Stimulated activated CD8-positive, alpha-beta memory T cell treated with anti-CD3 and anti-CD28 coated beads, Interleukin-4, amount 100 ng/mL, for 48 hours (primary cell): ENCODE measurements at regions not wholly inside any gene's neighbourhood (a gene's known extent, or its start where the extent isn't known, plus 50 kb on each side); places are given as distances from the start of the nearest gene placed in this dataset.

Experiments used
- DNase-seq: peaks from one replicate; pipeline ENCODE4 v3.0.0-alpha.2; 2020

DNA sequence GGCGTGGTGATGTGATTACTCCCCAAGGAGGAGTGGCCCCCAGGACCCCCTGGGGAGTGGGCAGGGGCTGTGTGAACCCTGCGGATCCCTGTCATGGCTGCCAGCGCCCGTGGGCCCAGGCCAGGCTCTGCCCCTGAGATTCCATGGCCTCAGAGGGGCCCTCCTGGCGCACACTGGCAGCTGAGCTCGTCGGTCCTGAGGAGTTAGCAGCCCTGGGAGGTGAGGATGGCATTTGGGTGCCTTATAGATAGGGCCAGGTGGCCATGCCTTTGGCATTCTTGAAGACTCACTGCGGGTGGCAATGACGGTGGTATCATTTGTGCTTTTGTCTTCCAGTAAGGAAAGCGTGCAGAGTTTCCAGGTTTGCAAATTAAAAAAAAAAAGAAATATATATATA is 146.8 kb upstream of the GSE1 start:
- no peak for DNase-seq

DNA sequence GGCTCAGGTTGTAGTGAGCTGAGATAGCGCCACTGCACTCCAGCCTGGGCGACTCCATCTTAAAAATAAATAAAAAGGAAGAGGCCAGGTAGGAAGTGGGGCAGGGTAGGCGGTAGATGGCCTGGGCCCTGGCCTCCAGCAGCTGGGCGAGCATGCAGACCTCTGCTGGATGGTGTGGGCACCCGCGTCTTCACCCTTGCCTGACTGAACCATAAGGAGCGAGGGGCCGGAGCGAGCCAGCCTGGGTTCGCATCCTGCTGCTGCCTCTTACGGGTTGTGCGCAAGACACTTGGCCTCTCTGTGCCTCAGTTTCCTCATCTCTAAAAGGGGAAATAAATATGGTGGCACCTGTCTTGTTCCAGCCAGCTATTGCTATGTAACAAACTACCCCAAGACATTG is 146.1 kb upstream of the GSE1 start:
- DNase-seq: no peak

DNA sequence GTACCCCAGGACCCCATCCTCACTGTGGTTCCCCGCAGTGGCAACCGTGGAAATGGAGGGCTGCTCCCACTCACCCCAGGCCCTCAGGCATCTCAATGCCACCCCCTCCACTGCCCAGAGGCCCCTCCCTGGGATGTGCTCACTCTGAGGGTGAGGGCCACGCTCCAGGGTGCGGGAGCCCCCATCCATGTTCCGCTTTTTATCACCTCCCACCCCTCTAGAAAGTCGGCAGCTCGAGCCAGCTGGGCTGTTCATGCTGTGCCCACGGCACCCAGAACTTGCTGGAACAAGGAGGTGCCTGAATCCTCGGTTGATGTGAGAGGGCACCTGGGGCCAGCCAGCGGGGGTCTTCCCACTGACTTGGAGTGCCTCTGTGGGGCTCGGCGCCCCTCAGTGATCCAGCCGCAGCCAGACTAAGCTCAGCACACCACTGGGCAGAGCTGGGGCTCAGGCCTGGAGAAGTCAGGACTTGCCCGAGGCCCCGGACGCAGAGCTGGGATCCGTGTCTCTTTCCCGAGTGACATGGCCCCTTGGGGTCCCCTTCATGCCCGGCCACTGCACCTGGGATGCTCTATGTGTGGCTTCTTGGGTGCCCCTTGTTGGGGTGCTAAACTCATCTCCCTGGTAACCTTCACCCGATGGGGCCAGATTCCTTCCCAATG is 143.1 kb upstream of the GSE1 start:
- no peak for DNase-seq

- no peak for DNase-seq
Measured at GRCh38 chr16:85470873-85471272, 142.2 kb upstream of the GSE1 start.

GRCh38 chr16:85471469-85472431 is 141.4 kb upstream of the GSE1 start:
- DNase-seq: no peak

DNA sequence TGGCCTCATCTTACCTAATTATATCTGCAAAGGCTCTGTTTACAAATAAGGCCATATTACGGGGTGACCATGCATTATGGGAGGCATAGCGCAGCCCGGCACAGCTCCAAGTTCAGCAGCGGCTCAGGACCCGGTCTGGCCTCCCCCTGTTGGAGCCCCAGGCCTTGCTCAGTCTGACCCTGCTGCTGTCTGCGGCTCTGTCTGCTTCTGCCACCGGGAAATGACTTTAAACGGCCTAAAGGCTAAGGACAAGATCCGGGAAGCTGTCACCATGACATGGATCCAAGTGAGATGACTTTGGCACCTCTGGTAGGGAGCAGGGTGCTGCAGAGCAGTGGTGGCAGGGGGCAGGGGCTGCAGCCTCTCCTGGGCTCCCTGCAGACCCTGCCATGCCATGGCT is 140.6 kb upstream of the GSE1 start:
- DNase-seq: no peak

DNA sequence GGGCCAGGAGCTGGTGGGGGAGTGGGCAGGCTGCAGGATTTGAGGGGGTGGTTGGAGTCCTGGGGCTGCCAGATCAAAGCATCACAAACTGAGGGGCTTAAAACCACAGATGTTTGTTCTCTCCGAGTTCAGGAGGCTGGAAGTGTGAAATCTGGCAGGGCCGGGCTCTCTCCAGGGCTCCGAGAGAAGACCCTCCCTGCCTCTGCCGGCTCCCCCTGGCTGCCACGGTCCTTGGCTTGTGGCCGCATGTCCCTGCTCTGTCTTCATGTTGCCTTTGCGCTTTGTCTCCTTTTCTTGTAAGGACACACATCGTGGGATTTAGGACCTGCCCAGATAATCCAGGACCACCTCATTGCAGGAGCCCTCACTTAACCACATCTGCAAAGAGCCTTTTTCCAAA is 139.8 kb upstream of the GSE1 start:
- DNase-seq: no peak

DNA sequence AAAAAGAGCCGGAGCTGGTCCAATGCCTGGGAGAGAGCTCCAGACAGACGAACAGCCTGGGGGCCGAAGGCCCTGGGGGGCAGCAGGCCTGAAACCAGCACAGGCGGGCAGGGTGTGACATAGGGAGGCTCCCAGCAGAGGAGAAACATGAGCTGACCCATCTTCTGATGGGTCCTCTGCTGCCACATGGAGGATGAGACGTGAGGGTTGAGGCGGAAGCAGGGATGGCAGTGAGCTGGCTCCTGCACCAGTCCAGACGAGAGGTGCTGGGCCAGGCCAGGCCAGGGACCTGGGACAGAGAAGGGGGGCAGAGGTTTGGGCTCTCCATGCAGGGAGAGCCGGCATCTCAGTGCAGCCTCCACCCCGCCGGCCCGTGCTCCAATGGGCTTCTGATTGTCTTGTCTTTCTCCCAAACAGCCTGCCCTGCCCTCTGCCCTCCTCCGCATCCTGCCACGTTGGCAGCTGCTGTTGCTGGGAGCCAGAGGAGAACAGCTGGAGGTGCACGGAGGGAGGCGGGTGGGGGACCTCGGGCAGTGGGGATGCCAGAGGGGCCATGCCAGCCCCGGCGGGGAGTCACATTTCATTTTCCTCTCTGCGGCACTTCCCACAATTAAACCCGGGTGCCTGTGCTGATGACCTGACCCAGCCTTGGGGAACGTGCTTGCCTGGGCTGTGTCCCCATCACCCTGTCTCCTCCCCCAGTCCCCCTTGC is 139.1 kb upstream of the GSE1 start:
- no peak for DNase-seq

DNA sequence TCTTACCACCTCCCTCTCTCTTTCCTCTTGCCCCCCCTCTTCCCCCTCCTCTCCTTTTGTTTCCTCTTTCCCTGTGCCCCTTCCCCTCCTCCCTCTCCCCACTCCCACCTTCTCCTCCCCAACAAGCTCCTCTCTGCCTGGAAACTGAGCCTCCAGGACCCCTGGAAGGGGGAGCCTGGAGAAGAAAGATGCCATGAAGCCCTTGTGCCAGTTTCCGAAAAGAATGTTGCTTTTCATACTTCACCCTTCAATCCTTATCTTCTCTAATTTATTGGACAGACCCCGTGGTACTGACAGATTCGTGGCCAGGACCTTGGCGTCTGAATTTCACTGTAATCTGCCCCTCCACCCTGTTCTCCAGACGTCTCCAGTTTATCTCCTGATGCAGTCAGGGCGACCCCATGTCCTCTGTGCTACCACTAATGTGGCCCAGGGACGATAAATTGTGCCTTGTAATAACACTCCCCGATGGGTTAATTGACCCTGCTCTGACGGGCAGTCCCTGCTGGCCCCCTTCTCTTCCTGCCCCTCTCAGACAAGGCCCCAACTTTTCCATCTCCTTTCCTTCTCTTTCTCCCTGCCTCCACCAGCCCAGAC is 138.4 kb upstream of the GSE1 start:
- DNase-seq: no peak

DNA sequence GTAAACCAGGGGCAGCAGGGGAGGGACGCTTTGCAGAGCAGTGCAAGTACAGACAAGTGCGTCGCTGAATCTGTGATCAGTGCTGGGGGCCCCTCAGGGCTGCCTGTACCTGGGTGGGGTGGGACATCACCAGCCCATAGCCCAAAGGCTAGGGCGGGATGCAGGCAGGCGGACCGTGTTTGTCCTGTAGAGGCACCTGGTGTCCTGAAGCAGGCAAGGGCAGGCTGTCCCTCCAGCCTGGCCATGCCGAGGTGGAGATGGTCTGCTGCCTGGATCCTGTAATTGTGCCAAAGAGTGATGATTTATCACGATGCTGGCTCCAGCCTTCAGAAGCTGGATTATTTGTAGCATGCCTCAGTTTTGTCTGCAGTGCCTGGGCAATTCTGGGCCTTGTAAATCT is 137.9 kb upstream of the GSE1 start:
- DNase-seq: no peak

DNA sequence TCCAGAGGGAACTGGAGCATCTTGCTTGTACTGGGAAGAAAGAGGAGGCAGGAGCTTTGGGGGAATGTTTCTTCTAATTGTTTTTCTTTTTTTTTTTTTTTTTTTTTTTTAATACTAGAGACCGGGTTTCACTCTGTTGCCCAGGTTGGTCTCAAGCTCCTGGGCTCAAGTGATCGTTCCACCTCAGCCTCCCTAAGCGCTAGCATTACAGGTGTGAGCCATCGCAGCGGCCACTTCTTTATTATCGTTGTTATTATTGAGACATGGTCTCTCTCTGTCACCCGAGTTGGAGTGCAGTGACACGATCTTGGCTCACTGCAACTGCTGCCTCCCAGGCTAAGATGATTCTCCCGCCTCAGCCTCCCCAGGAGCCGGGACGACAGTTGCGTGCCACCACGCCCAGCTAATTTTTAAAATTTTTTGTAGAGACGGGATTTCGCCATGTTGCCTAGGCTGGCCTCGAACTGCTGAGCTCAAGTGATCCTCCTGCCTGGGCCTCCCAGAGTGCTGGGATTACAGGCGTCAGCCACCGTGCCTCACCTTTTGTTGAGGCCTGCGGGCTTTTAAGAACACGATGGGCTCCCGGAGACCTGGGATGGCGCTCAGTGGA is 137.3 kb upstream of the GSE1 start:
- no peak for DNase-seq

DNA sequence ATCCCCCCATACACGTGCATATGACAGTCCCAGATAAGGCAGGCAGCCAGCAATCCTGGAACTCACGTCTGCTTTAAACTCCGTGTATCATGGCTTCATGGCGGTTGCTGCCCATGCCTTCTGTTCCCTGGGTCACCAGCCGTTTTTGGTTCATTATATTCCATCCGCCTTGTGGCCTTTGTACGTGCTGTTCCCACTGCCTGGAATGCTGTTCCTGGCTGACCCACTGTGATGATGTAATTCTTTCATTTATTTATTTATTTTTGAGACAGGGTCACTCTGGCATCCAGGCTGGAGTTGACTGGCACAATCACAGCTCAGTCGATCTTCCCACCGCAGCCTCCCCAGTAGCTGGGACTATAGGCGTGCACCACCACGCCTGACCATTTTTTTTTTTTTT is 136.7 kb upstream of the GSE1 start:
- DNase-seq: no peak

DNA sequence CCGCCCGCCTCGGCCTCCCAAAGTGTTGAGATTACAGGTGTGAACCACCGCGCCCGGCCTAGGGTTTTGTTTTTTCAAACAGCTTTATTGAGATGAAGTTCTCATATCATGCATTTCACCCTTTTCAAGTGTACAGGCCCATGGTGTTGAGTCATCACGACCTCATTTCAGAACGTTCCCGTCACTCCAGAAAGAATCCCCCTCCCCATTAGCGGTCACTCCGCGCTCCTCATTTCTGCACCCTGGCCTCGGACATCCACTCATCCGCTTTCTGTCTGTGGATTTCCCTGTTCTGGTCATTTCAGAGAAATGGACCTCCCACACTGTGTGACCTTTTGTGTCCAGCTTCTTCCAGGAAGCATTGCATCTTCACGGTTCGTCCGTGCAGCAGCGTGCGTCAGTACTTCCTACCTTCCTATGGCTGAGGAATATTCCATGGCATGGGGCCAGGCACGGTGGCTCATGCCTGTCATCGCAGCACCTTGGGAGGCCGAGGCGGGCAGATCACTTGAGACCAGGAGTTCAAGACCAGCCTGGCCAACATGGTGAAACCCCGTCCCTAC is 135.2 kb upstream of the GSE1 start:
- no peak for DNase-seq

DNA sequence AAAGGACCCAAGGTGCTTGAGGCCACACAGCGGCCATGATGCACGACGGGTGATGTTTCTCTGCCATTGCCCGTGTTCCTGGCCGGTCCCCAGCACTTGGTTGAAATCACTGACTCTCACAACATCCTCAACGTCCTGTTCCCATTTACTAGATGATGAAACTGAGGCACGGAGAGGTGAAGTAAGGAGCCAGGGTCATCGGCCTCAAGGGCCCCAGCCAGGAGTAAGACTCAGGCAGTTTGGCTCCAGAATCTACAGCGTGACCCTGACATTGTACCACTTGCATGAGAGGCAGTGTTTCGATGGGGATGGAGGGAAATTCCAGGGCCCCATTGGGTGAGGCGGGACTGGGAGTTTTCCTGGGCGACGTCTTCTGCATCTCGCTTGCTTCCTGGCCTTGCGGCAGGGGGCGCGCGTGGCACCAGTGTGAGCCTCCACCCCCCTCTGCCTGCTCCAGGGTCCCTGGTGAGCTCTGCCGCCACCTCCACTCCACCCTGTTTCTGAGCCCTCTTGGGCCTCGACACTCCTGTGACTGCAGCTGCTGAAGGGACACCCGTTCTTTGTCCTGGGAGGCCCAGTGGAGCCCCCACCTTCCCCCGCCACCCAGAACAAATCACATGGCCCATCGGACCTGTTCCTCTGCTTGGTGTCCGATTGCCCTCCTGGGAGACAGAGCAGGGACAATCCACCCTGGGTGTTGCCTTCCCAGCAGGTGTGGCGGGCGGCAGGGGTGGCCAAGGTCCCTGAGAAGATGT is 133.0 kb upstream of the GSE1 start:
- no peak for DNase-seq

DNA sequence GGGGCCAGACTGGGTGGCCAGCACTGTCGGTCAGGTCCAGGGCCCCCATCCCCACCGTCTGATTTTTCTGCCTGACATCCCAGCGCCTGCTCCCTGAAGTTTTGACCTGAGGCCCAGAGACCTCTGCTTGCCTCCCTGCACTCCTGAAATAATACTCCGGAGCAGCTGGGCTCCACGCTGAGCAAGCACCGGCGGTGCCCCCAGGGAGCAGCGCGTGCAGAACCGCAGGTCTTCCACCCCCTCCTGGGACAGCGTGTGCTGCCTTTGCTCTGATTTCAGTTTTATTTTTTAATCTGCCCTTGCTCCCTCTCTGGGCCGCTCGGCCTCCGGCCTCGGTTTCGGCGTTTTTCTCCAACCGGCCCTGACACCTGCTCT is 132.4 kb upstream of the GSE1 start:
- DNase-seq: no peak

- DNase-seq: no peak
Measured at GRCh38 chr16:85481206-85481605, 131.9 kb upstream of the GSE1 start.

DNA sequence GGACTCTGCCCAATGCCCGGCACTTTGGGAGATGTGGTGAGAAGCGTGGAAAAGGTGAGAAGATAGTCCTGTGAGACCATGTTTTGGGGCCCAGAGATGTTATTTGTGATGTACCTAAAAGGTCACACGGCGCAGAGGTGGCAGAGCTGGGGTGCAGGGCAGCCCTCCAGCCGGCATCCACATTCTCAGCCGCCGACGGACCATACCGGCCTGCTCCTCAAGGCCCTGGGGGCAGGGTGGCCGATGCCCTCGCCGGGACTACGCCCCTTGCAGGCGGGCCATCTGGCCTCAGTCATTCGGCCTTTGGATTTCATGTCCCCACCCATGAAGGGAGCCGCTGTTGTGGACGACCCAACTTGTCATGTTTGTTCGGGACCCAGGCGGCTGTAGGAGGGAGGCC is 131.4 kb upstream of the GSE1 start:
- DNase-seq: no peak

GRCh38 chr16:85483424-85483823 is 129.7 kb upstream of the GSE1 start:
- DNase-seq: no peak

GRCh38 chr16:85484347-85485300 is 128.5 kb upstream of the GSE1 start:
- no peak for DNase-seq

DNA sequence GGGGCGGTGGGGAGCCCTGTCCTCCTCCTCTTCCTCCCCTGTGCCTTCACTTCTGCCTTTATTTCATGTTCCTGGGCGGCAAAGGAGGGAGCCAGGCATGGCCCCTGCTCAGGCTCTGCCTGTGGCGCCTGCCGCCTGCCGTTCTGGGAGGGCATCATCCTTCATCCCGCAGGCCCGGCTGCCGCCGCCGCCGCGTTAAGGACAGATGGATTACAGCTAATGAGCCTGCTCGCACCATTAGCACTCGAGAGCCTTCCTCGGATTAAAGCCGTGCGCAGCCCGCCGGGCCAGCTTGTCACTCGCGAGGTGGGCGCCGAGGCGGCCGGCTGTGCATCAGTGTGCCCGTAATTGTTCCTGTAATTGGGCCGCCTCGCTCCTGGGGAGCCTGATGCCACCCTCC is 127.7 kb upstream of the GSE1 start:
- no peak for DNase-seq
